ENCODE measurements at regions not wholly inside any gene's neighbourhood (a gene's known extent, or its start where the extent isn't known, plus 50 kb on each side); places are given as distances from the start of the nearest gene placed in this dataset.

DNA sequence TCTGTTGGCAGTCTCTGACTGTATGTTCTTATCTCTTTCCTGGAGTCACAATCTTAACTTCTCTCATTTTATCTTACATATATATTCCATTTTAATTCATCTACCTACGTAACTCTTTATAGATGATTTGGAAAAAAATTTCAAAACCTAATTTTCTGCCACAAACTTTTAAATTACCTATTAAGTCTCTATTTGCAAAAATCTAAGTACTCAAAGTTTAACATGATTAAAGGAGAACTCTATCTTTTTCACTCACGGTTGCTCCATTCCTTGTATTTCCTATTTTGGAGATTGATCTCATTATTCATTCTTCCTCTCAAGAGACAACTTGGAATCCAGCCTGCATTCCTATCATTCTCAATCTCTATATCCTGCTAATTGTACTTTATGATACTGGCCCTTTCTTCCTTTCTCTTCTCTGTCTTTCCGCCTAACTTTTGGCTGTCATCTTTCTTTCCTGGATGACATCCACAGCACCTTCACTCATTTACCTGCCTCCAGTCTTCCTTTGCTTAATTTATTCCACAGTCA lies 1071.1 kb upstream of the CITED2 start:
- TF ChIP-seq, protein P1, sequence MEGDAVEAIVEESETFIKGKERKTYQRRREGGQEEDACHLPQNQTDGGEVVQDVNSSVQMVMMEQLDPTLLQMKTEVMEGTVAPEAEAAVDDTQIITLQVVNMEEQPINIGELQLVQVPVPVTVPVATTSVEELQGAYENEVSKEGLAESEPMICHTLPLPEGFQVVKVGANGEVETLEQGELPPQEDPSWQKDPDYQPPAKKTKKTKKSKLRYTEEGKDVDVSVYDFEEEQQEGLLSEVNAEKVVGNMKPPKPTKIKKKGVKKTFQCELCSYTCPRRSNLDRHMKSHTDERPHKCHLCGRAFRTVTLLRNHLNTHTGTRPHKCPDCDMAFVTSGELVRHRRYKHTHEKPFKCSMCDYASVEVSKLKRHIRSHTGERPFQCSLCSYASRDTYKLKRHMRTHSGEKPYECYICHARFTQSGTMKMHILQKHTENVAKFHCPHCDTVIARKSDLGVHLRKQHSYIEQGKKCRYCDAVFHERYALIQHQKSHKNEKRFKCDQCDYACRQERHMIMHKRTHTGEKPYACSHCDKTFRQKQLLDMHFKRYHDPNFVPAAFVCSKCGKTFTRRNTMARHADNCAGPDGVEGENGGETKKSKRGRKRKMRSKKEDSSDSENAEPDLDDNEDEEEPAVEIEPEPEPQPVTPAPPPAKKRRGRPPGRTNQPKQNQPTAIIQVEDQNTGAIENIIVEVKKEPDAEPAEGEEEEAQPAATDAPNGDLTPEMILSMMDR (IDR thresholded peaks at IDR 0.05): no peak
- TF ChIP-seq EP300 (IDR thresholded peaks at IDR 0.05) (no peak), POLR2AphosphoS5 (IDR thresholded peaks at IDR 0.05) (no peak), POLR2A (IDR thresholded peaks at IDR 0.05) (no peak)
